ENCODE measurements at regions not wholly inside any gene's neighbourhood (a gene's known extent, or its start where the extent isn't known, plus 50 kb on each side); places are given as distances from the start of the nearest gene placed in this dataset.

GRCh38 chr6:153873541-153873940, 165.5 kb upstream of the OPRM1 start:
- DNase-seq (ENCODE audit: low spot score): no peak

- no peak for DNase-seq (ENCODE audit: low spot score)
Measured at GRCh38 chr6:153872946-153873345, 166.1 kb upstream of the OPRM1 start.

DNA sequence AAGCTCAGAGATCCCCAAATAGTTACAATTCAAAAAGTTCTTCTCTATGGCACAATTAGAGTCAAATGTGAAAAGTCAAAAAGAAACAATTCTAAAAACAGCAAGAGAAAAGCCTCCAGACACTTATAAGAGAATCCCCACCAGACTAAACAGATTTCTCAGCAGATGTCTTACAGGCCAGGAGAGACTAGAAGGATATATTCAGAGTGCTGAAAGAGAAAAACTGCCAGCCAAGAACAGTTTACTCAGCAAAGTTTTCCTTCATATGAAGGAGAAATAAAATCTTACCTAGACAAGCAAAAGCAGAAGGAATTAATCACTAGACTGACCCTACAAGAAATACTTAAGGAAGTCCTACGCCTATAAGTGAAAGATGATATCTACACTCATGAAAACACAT, 176.1 kb upstream of the OPRM1 start:
- DNase-seq (ENCODE audit: low spot score): no peak

- no peak for DNase-seq (ENCODE audit: low spot score)
Measured at GRCh38 chr6:153862139-153862538, 176.9 kb upstream of the OPRM1 start.

GRCh38 chr6:153858529-153858928, 180.5 kb upstream of the OPRM1 start:
- no peak for DNase-seq (ENCODE audit: low spot score)

GRCh38 chr6:153856929-153857376, 182.1 kb upstream of the OPRM1 start:
- no peak for DNase-seq (ENCODE audit: low spot score)

GRCh38 chr6:153852481-153852880, 186.6 kb upstream of the OPRM1 start:
- DNase-seq (ENCODE audit: low spot score): no peak

- DNase-seq (ENCODE audit: low spot score): no peak
Measured at GRCh38 chr6:153852034-153852433, 187.0 kb upstream of the OPRM1 start.

GRCh38 chr6:153849072-153849779, 189.8 kb upstream of the OPRM1 start:
- DNase-seq (ENCODE audit: low spot score): no peak

DNA sequence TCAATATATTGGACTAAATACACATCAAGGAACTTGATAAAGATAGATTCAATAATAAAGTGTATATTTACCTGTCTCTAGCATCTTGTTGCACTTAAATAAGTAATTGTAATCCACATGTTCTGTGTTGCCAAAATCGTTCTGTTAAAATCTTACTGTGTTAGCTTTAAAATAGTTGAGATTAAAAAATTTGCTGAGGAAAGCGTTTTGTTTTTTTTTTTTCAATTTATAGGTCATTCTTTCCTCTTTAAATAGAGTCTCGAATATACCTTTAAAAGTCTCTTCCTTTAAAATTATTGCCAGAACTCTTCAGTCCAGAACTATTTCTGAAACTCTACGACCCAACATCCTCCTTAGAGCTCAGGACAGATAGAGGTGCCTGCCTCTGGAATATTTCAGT, 195.6 kb upstream of the OPRM1 start:
- DNase-seq (ENCODE audit: low spot score): no peak

GRCh38 chr6:153842491-153842890, 196.5 kb upstream of the OPRM1 start:
- no peak for DNase-seq (ENCODE audit: low spot score)

- no peak for DNase-seq (ENCODE audit: low spot score)
Measured at GRCh38 chr6:153840039-153840850, 198.8 kb upstream of the OPRM1 start.

DNA sequence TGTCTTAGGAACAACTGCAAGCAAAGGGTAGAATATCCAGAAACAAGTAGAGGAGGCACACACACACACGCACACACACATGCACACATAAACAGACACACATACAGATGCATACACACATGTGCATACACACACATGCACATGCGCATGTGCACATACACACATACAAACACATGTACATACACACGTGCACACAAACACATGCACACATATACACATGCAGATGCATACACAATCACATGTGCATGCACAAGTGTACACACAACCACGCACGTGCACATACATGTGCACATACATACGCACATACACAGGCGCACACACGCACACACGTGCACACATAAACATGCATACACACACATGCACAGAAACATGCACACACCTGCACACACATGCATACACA, 206.5 kb upstream of the OPRM1 start:
- no peak for DNase-seq (ENCODE audit: low spot score)

GRCh38 chr6:153831350-153832078, 207.5 kb upstream of the OPRM1 start:
- peak; percentile 36 for DNase-seq (ENCODE audit: low spot score)

DNA sequence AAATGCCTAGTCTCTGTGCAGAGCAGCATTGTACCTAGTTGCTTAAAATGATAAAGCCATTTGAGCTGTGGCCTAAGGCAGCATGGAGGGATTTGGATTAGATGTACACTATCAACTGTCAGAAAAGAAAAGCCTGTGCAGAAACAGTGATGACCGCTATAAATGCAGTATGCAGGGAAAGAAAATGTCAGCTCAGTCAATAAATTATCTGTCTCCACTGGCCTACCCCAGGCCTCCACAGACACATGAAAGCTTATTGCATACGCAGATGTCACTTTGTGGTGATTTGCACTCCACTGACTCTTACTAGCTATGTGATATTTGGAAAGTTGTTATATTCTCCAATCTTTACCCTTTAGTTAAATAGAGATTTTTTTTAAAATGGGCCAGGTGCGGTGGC, 221.9 kb upstream of the OPRM1 start:
- no peak for DNase-seq (ENCODE audit: low spot score)

DNA sequence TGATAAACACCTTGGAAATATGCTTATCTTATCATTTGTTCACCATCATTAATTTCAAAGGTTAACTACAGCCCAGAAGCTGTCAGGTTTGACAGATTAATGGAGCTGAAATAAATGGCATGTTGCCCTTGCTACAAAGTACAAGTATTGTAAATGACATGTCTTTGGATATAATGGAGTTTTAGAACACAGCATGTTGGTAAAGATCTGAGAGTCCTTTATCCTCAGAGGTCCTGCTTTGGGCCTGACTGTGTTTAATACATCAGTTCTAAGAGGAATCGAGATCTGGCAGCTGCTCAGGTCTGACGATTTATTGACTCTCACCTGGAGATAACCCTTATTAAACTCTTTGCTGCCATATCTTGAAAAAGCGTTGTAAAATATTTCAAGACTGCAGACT, 222.7 kb upstream of the OPRM1 start:
- no peak for DNase-seq (ENCODE audit: low spot score)

DNA sequence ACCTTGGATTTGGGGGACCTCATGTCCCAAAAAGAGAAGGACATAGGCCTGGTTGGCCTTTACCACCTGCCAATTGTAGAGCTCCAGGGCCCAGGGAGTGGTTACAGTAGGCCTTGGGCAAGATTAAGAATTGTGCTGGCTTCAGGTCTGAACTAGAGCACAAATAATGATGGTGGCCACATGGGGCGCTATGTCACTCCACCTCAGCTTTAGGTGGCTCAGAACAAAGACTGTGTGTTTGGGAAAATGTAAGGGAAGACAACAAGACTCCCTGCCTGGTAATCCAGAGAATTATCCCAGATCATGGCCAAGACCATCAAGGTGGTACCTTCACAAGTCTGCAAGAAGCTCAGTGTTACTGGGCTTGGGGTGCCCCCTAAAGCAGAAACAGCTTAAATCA, 224.9 kb upstream of the OPRM1 start:
- DNase-seq (ENCODE audit: low spot score): peak; percentile 45

GRCh38 chr6:153804755-153805330, 234.2 kb upstream of the OPRM1 start:
- no peak for DNase-seq (ENCODE audit: low spot score)

GRCh38 chr6:153801917-153802316, 237.1 kb upstream of the OPRM1 start:
- no peak for DNase-seq (ENCODE audit: low spot score)

GRCh38 chr6:153800580-153801188, 238.4 kb upstream of the OPRM1 start:
- no peak for DNase-seq (ENCODE audit: low spot score)

DNA sequence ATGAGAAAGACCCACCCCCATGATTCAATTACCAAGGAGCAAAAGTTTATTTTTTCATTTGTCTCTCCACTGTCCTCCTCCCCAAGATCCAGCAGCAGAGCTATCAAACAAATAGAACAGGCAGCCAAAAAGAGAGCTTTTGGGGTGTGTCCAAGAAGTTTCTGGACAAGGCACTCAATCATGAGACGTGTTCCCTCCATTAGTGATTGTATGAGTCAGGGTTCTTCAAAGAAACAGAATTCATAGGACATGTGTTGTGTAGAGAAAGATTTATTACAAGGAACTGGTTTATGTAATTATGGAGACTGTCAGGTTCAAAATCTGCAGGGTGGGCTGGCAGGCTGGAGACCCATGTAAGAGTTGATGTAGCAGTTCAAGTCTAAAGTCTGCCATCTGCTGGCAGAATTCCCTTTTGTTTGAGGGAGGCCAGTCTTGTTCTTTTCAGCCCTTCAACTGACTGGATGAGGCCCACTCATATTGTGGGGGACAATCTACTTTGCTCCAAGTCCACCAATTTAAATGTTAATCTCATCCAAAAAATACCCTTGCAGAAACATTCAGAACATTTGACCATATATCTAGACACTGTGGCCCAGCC, 248.1 kb upstream of the OPRM1 start:
- DNase-seq (ENCODE audit: low spot score): peak; percentile 15

DNA sequence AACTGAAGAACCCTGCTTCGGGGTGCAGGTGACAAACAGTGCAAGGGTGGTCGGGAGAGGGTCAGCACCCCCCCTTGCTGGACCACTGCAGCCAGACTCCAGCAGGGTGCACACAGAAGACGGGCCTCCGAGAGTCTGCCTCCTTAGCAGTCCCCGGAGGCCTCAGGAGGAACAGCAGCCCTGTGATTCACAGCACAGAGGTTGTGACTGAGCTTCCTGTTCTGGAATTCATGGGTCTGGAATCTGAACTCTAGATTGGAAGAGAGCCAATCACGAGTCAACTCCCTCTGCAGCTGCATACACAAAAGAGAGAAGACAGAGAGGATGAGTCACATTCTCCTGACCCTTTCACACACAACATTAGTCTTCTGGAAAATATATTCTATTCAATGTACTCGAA, 249.0 kb upstream of the OPRM1 start:
- DNase-seq (ENCODE audit: low spot score): peak; percentile 26
